ENCODE measurements at regions not wholly inside any gene's neighbourhood (a gene's known extent, or its start where the extent isn't known, plus 50 kb on each side); places are given as distances from the start of the nearest gene placed in this dataset.

- Histone ChIP-seq H3K9me3 (ENCODE audit: low read length) (no peaks in the 10 kb centered on the region), H3K36me3 (ENCODE audit: insufficient read depth, low read length) (no peaks in the 10 kb centered on the region), H4K20me1 (ENCODE audit: insufficient read depth, low read length) (no peaks in the 10 kb centered on the region), H3K4me3 (ENCODE audit: low read depth, low read length, poor library complexity, severe bottlenecking) (no peak overlapping the region), H3K27ac (ENCODE audit: low read depth, low read length, poor library complexity, severe bottlenecking) (no peak overlapping the region), H3K9ac (ENCODE audit: low read length) (no peak overlapping the region), H2AFZ (ENCODE audit: low read length) (no peak overlapping the region), H3K4me2 (ENCODE audit: low read length) (no peak overlapping the region), H3K79me2 (ENCODE audit: insufficient read depth, low read length) (no peaks in the 10 kb centered on the region), H3F3A (ENCODE audit: insufficient read depth, low read length) (no peaks in the 10 kb centered on the region), H3K9me2 (ENCODE audit: low read depth, low read length) (no peaks in the 10 kb centered on the region), H3K27me3 (ENCODE audit: insufficient read depth, low read length) (no peaks in the 10 kb centered on the region), H3K4me1 (ENCODE audit: insufficient read depth, low read length, severe bottlenecking) (no peaks in the 10 kb centered on the region)
- TF ChIP-seq CTCF (IDR thresholded peaks at IDR 0.05; ENCODE audit: low read length) = no peak
- no peak for TF ChIP-seq EZH2 (IDR thresholded peaks at IDR 0.05; ENCODE audit: borderline replicate concordance, low read length)
Observed at GRCh38 chr3:67920311-67920710, 265.9 kb upstream of the SUCLG2 start.

- H3K4me2 ChIP-seq (ENCODE audit: low read length) = no peak overlapping the region
- H2AFZ ChIP-seq (ENCODE audit: low read length) = no peak overlapping the region
- H3F3A ChIP-seq (ENCODE audit: insufficient read depth, low read length) = no peaks in the 10 kb centered on the region
- H3K4me1 ChIP-seq (ENCODE audit: insufficient read depth, low read length, severe bottlenecking) = no peaks in the 10 kb centered on the region
- H3K4me3 ChIP-seq (ENCODE audit: low read depth, low read length, poor library complexity, severe bottlenecking) = no peak overlapping the region
- no peaks in the 10 kb centered on the region for H3K27me3 ChIP-seq (ENCODE audit: insufficient read depth, low read length)
- no peak overlapping the region for H3K27ac ChIP-seq (ENCODE audit: low read depth, low read length, poor library complexity, severe bottlenecking)
- no peak overlapping the region for H3K9ac ChIP-seq (ENCODE audit: low read length)
- TF ChIP-seq CTCF (IDR thresholded peaks at IDR 0.05; ENCODE audit: low read length) (no peak), EZH2 (IDR thresholded peaks at IDR 0.05; ENCODE audit: borderline replicate concordance, low read length) (no peak)
- H4K20me1 ChIP-seq (ENCODE audit: insufficient read depth, low read length) = no peaks in the 10 kb centered on the region
- no peaks in the 10 kb centered on the region for H3K9me3 ChIP-seq (ENCODE audit: low read length)
- H3K9me2 ChIP-seq (ENCODE audit: low read depth, low read length) = no peaks in the 10 kb centered on the region
- no peaks in the 10 kb centered on the region for H3K36me3 ChIP-seq (ENCODE audit: insufficient read depth, low read length)
- H3K79me2 ChIP-seq (ENCODE audit: insufficient read depth, low read length) = no peaks in the 10 kb centered on the region
Observed at GRCh38 chr3:67916353-67916752, 261.9 kb upstream of the SUCLG2 start.

GRCh38 chr3:67907735-67908134, 253.3 kb upstream of the SUCLG2 start:
- H3K27ac ChIP-seq (ENCODE audit: low read depth, low read length, poor library complexity, severe bottlenecking) = no peak overlapping the region
- no peaks in the 10 kb centered on the region for H3K9me2 ChIP-seq (ENCODE audit: low read depth, low read length)
- TF ChIP-seq CTCF (IDR thresholded peaks at IDR 0.05; ENCODE audit: low read length) = no peak
- TF ChIP-seq EZH2 (IDR thresholded peaks at IDR 0.05; ENCODE audit: borderline replicate concordance, low read length) = no peak
- H3K4me1 ChIP-seq (ENCODE audit: insufficient read depth, low read length, severe bottlenecking) = no peaks in the 10 kb centered on the region
- H3K27me3 ChIP-seq (ENCODE audit: insufficient read depth, low read length) = no peaks in the 10 kb centered on the region
- no peak overlapping the region for H3K4me2 ChIP-seq (ENCODE audit: low read length)
- no peaks in the 10 kb centered on the region for H4K20me1 ChIP-seq (ENCODE audit: insufficient read depth, low read length)
- H2AFZ ChIP-seq (ENCODE audit: low read length) = no peak overlapping the region
- H3F3A ChIP-seq (ENCODE audit: insufficient read depth, low read length) = no peaks in the 10 kb centered on the region
- H3K79me2 ChIP-seq (ENCODE audit: insufficient read depth, low read length) = no peaks in the 10 kb centered on the region
- H3K9me3 ChIP-seq (ENCODE audit: low read length) = no peaks in the 10 kb centered on the region
- H3K9ac ChIP-seq (ENCODE audit: low read length) = no peak overlapping the region
- H3K4me3 ChIP-seq (ENCODE audit: low read depth, low read length, poor library complexity, severe bottlenecking) = no peak overlapping the region
- no peaks in the 10 kb centered on the region for H3K36me3 ChIP-seq (ENCODE audit: insufficient read depth, low read length)

All from OCI-LY1 (cell line).